ENCODE measurements at regions not wholly inside any gene's neighbourhood (a gene's known extent, or its start where the extent isn't known, plus 50 kb on each side); places are given as distances from the start of the nearest gene placed in this dataset.

GRCh38 chr6:56863366-56863765 lies 91.5 kb upstream of the BEND6 start:
- DNase-seq (ENCODE audit: low spot score): no peak

- no peak for DNase-seq (ENCODE audit: low spot score)
Observed at GRCh38 chr6:56862415-56863175, 92.3 kb upstream of the BEND6 start.

GRCh38 chr6:56860475-56860874 lies 94.4 kb upstream of the BEND6 start:
- no peak for DNase-seq (ENCODE audit: low spot score)

GRCh38 chr6:56856036-56856580 lies 98.8 kb upstream of the BEND6 start:
- no peak for DNase-seq (ENCODE audit: low spot score)

GRCh38 chr6:56854086-56854485 lies 100.8 kb upstream of the BEND6 start:
- no peak for DNase-seq (ENCODE audit: low spot score)

GRCh38 chr6:56853541-56853940 lies 101.4 kb upstream of the BEND6 start:
- no peak for DNase-seq (ENCODE audit: low spot score)

GRCh38 chr6:56852260-56853010 lies 102.5 kb upstream of the BEND6 start:
- DNase-seq (ENCODE audit: low spot score): no peak

- DNase-seq (ENCODE audit: low spot score): peak; percentile 86
Observed at GRCh38 chr6:56851541-56852259, 103.2 kb upstream of the BEND6 start.

GRCh38 chr6:56851074-56851473 lies 103.8 kb upstream of the BEND6 start:
- DNase-seq (ENCODE audit: low spot score): no peak

- DNase-seq (ENCODE audit: low spot score): no peak
Observed at GRCh38 chr6:56850626-56851025, 104.3 kb upstream of the BEND6 start.

- DNase-seq (ENCODE audit: low spot score): no peak
Observed at GRCh38 chr6:56849896-56850295, 105.0 kb upstream of the BEND6 start.

- DNase-seq (ENCODE audit: low spot score): no peak
Observed at GRCh38 chr6:56848105-56848504, 106.8 kb upstream of the BEND6 start.

GRCh38 chr6:56845032-56845431 lies 109.9 kb upstream of the BEND6 start:
- DNase-seq (ENCODE audit: low spot score): no peak

- DNase-seq (ENCODE audit: low spot score): no peak
Observed at GRCh38 chr6:56843476-56844349, 111.2 kb upstream of the BEND6 start.

- no peak for DNase-seq (ENCODE audit: low spot score)
Observed at GRCh38 chr6:56842686-56843475, 112.0 kb upstream of the BEND6 start.

GRCh38 chr6:56841751-56842150 lies 113.2 kb upstream of the BEND6 start:
- no peak for DNase-seq (ENCODE audit: low spot score)

GRCh38 chr6:56841381-56841749 lies 113.5 kb upstream of the BEND6 start:
- DNase-seq (ENCODE audit: low spot score): no peak

- DNase-seq (ENCODE audit: low spot score): peak; percentile 52
Observed at GRCh38 chr6:56840467-56841380, 114.2 kb upstream of the BEND6 start.

GRCh38 chr6:56839533-56840183 lies 115.2 kb upstream of the BEND6 start:
- DNase-seq (ENCODE audit: low spot score): no peak
